SK-N-SH (cell line): ENCODE measurements at regions not wholly inside any gene's neighbourhood (a gene's known extent, or its start where the extent isn't known, plus 50 kb on each side); places are given as distances from the start of the nearest gene placed in this dataset.

Experiments
- CTCF ChIA-PET: fragments of 300-600, 350-600 bp; formaldehyde crosslinking; extraction: SDS; loops from one replicate; lab custom pipeline; 2021; lab: Yijun Ruan, JAX
- POLR2A ChIA-PET: fragments of 350-600 bp; sonication (Branson Sonifier 250); formaldehyde crosslinking; extraction: SDS; loops from one replicate; lab custom pipeline; 2020; ENCODE audit warnings: antibody characterized with exemption, inconsistent platforms; lab: Yijun Ruan, JAX
- DNase-seq: peaks from one replicate; pipeline ENCODE4 v3.0.0; 2012
- H2AFZ ChIP-seq: fragments of 200-600 bp; sonication (generic); 2 replicates; pipeline ENCODE4 v1.8.1; 2016; ENCODE audit warnings: antibody characterized with exemption, mild to moderate bottlenecking, low read depth
- H3F3A ChIP-seq: fragments of 200-600 bp; sonication (generic); replicated peaks from 2 replicates; pipeline ENCODE3; 2016; ENCODE audit warnings: antibody characterized with exemption, mild to moderate bottlenecking; ENCODE audit not compliant: insufficient read depth
- H3K27ac ChIP-seq, 2 experiments: fragments of 200-500 bp in 1 of 2; fragments of 200-600 bp in 1 of 2; sonication (Bioruptor generic) in 1 of 2; sonication (generic), shearing (Covaris generic) in 1 of 2; 2 replicates each; pipeline versions ENCODE4 v1.5.1 to v1.6.1; 2014 to 2016; ENCODE audit warnings: low read depth in 2 of 2, inconsistent platforms in 1 of 2, low read length in 1 of 2, mild to moderate bottlenecking in 1 of 2, mixed read lengths in 1 of 2
- H3K27me3 ChIP-seq: fragments of 200-600 bp; sonication (generic), shearing (Covaris generic); 2 replicates; pipeline ENCODE4 v1.6.1; 2016; ENCODE audit warnings: mixed run types; ENCODE audit not compliant: insufficient read depth
- H3K36me3 ChIP-seq, 2 experiments: fragments of 200-500 bp in 1 of 2; fragments of 200-600 bp in 1 of 2; sonication (Bioruptor generic) in 1 of 2; sonication (generic) in 1 of 2; replicated peaks in 1 of 2; 2 replicates each; pipeline versions ENCODE3 to v1.5.1; 2014 to 2016; ENCODE audit warnings: low read length in 1 of 2, mild to moderate bottlenecking in 1 of 2; ENCODE audit not compliant: insufficient read depth in 2 of 2, control insufficient read depth in 1 of 2
- H3K4me1 ChIP-seq, 2 experiments: fragments of 200-500 bp in 1 of 2; fragments of 200-600 bp in 1 of 2; sonication (Bioruptor generic) in 1 of 2; sonication (generic), shearing (Covaris generic) in 1 of 2; 2 replicates each; pipeline versions ENCODE4 v1.5.1 to v1.6.1; 2014 to 2016; ENCODE audit warnings: low read depth in 1 of 2, low read length in 1 of 2, mixed run types in 1 of 2; ENCODE audit not compliant: insufficient read depth in 2 of 2, control insufficient read depth in 1 of 2
- H3K4me2 ChIP-seq: fragments of 200-600 bp; sonication (generic), shearing (Covaris generic); 2 replicates; pipeline ENCODE4 v1.6.1; 2017; ENCODE audit warnings: mixed run types
- H3K4me3 ChIP-seq, 2 experiments: fragments of 200-500 bp in 1 of 2; fragments of 200-600 bp in 1 of 2; sonication (Bioruptor generic) in 1 of 2; sonication (generic), shearing (Covaris generic) in 1 of 2; 2 replicates each; pipeline versions ENCODE4 v1.5.1 to v1.8.1; 2014 to 2016; ENCODE audit warnings: low read depth in 2 of 2, inconsistent platforms in 1 of 2, low read length in 1 of 2, mild to moderate bottlenecking in 1 of 2, mixed read lengths in 1 of 2, moderate library complexity in 1 of 2
- H3K79me2 ChIP-seq: fragments of 200-600 bp; sonication (generic); 2 replicates; pipeline ENCODE4 v1.8.1; 2017; ENCODE audit warnings: mild to moderate bottlenecking; ENCODE audit not compliant: insufficient read depth
- H3K9ac ChIP-seq: fragments of 200-600 bp; sonication (generic); 2 replicates; pipeline ENCODE4 v1.6.1; 2017; ENCODE audit warnings: mixed run types
- H3K9me2 ChIP-seq: fragments of 200-600 bp; sonication (generic); 2 replicates; pipeline ENCODE4 v1.6.1; 2017; ENCODE audit warnings: mixed run types
- H3K9me3 ChIP-seq: fragments of 200-600 bp; sonication (generic); 2 replicates; pipeline ENCODE4 v1.6.1; 2017; ENCODE audit warnings: mixed run types, mild to moderate bottlenecking, moderate library complexity
- H4K20me1 ChIP-seq: fragments of 200-600 bp; sonication (generic); 2 replicates; pipeline ENCODE4 v1.6.1; 2017; ENCODE audit warnings: mild to moderate bottlenecking, mixed run types; ENCODE audit not compliant: insufficient read depth
- CHD2 ChIP-seq: fragments of 150-350 bp; IDR thresholded peaks from 2 replicates; pipeline ENCODE4 v1.6.1; 2018; ENCODE audit warnings: low read length; ENCODE audit not compliant: partially characterized antibody
- ELF1 ChIP-seq: IDR thresholded peaks from 2 replicates; pipeline ENCODE4 v1.4.0; 2012
- EZH2phosphoT487 ChIP-seq: fragments of 200-600 bp; sonication (generic); IDR thresholded peaks from 2 replicates; pipeline ENCODE4 v1.6.1; 2017; ENCODE audit warnings: low read depth, mixed run types, mild to moderate bottlenecking, antibody characterized with exemption, moderate library complexity, borderline replicate concordance
- FOSL2 ChIP-seq: IDR thresholded peaks from 2 replicates; pipeline ENCODE4 v1.4.0; 2012; ENCODE audit warnings: low read depth, mild to moderate bottlenecking, moderate library complexity, borderline replicate concordance
- FOXM1 ChIP-seq: IDR thresholded peaks from 2 replicates; pipeline ENCODE4 v1.4.0; 2012; ENCODE audit warnings: low read depth, mild to moderate bottlenecking
- GABPA ChIP-seq: IDR thresholded peaks from 2 replicates; pipeline ENCODE4 v1.4.0; 2012; ENCODE audit warnings: low read depth, mild to moderate bottlenecking
- JUND ChIP-seq: IDR thresholded peaks from 2 replicates; pipeline ENCODE4 v1.4.0; 2012
- MXI1 ChIP-seq: IDR thresholded peaks from 2 replicates; pipeline ENCODE4 v1.6.1; 2012; ENCODE audit warnings: mild to moderate bottlenecking, low read depth, low read length, improper control_type of control experiment
- POLR2AphosphoS5 ChIP-seq: IDR thresholded peaks from 2 replicates; pipeline ENCODE4 v1.6.1; 2012; ENCODE audit warnings: low read depth, low read length
- RFX5 ChIP-seq: IDR thresholded peaks from 2 replicates; pipeline ENCODE4 v1.6.1; 2012; ENCODE audit warnings: mild to moderate bottlenecking, improper control_type of control experiment, low read length
- SIN3A ChIP-seq: IDR thresholded peaks from 2 replicates; pipeline ENCODE4 v1.6.1; 2012; ENCODE audit warnings: low read depth, mild to moderate bottlenecking, low read length, moderate library complexity, borderline replicate concordance
- TEAD4 ChIP-seq: IDR thresholded peaks from 2 replicates; pipeline ENCODE4 v1.4.0; 2012; ENCODE audit warnings: mild to moderate bottlenecking, borderline replicate concordance; ENCODE audit not compliant: insufficient read depth
- YY1 ChIP-seq: IDR thresholded peaks from 2 replicates; pipeline ENCODE4 v1.4.0; 2012; ENCODE audit warnings: low read depth, mild to moderate bottlenecking
- WGBS: methylation state at CpG from one replicate; pipeline ENCODE4 v1.1.6; 2017; ENCODE audit warnings: low lambda C conversion rate; 5-methylcytosine and 5-hydroxymethylcytosine counted together
- TF ChIP-seq, protein P1 (sequence below): fragments of 200-600 bp; sonication (generic); IDR thresholded peaks from 2 replicates; pipeline ENCODE4 v1.6.1; 2017; ENCODE audit warnings: antibody characterized with exemption, mild to moderate bottlenecking, moderate library complexity
- TF ChIP-seq, protein P2 (sequence below): IDR thresholded peaks from 2 replicates; pipeline ENCODE4 v1.4.0; 2012; ENCODE audit warnings: low read depth, borderline replicate concordance
- TF ChIP-seq, protein P3 (sequence below): IDR thresholded peaks from 2 replicates; pipeline ENCODE4 v1.4.0; 2012; ENCODE audit warnings: low read depth, borderline replicate concordance
- TF ChIP-seq, protein P4 (sequence below): fragments of 150-350 bp; IDR thresholded peaks from 2 replicates; pipeline ENCODE4 v1.6.1; 2016; ENCODE audit warnings: mild to moderate bottlenecking, low read depth, low read length
- TF ChIP-seq, protein P5 (sequence below): IDR thresholded peaks from 2 replicates; pipeline ENCODE4; 2012
- TF ChIP-seq, protein P6 (sequence below): IDR thresholded peaks from 2 replicates; pipeline ENCODE4 v1.6.1; 2012; ENCODE audit warnings: mild to moderate bottlenecking, low read depth, low read length, moderate library complexity
- TF ChIP-seq, protein P7 (sequence below): fragments of 150-350 bp; IDR thresholded peaks from 2 replicates; pipeline ENCODE4 v1.6.1; 2017; ENCODE audit warnings: antibody characterized with exemption, low read length, low read depth, borderline replicate concordance

DNA sequence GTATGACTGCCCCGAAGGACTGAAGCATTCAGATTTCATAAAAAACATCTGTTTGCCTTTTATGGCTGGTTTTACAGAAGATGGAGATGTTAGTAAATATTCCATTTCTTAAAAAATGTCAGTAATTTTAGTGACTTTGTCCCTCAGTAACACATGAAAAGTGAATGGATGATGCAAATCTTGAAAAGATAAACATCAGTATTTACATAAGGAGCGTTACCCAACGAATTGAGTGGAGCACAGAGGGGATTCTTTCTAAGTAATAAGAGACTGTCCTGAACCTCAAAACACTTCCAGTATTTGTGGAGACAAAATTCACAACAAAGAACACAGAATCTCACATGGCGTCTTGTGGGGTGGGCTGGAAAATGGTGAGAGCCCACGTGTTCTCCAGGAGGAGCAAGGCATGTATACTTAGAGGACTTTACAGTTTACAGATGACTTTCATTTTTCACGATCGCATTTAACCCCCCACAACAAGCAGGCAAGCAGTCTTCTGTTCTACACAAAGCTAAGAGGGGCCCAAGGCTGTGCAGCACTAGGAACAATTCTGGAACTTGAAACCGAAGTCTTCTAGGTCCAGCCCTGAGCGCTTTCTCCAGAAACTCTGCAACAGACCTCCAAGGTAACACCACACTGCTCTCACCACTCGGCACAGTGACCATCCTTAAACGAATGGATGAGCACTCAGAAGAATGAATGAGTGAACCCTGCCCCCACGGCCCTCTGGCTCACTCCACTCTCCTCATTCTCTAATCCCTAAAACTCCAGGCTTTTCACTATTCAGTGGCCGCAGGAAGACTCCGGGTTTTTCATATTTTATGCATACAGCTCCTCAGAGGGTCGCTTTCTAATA lies 709.8 kb downstream of the UQCRFS1 start:
- no peak for DNase-seq
- WGBS, result 3% methylated on average over 15 of the region's 15 CpGs
- CTCF ChIA-PET, result interaction anchor here (1.1 kb wide), 1 partner anchor 37 kb away, joined by 3 read pairs; no protein-coding TSS in a partner anchor

More for the DNA sequence above, 709.8 kb downstream of the UQCRFS1 start:
- no peaks in the 10 kb centered on the region for H3F3A ChIP-seq
- H4K20me1 ChIP-seq, result no peaks in the 10 kb centered on the region
- no peak overlapping the region for H3K4me3 ChIP-seq
- no peaks in the 10 kb centered on the region for H3K79me2 ChIP-seq
- H2AFZ ChIP-seq, result no peak overlapping the region
- H3K9me2 ChIP-seq, result no peaks in the 10 kb centered on the region
- no peak overlapping the region for H3K9ac ChIP-seq
- no peak overlapping the region for H3K4me2 ChIP-seq
- no peaks in the 10 kb centered on the region for H3K4me1 ChIP-seq
- no peak overlapping the region for H3K27ac ChIP-seq
- peaks cover 11% of the 10 kb centered on the region; the same call in 1 of the 2 replicates for H3K27me3 ChIP-seq
- no peaks in the 10 kb centered on the region for H3K9me3 ChIP-seq
- TF ChIP-seq GABPA (no peak), CHD2 (no peak), EZH2phosphoT487 (no peak), ELF1 (no peak), RFX5 (no peak), TEAD4 (no peak), FOXM1 (no peak), JUND (no peak), SIN3A (no peak), MXI1 (no peak), YY1 (no peak), POLR2AphosphoS5 (no peak), FOSL2 (no peak)
- TF ChIP-seq, protein P1, sequence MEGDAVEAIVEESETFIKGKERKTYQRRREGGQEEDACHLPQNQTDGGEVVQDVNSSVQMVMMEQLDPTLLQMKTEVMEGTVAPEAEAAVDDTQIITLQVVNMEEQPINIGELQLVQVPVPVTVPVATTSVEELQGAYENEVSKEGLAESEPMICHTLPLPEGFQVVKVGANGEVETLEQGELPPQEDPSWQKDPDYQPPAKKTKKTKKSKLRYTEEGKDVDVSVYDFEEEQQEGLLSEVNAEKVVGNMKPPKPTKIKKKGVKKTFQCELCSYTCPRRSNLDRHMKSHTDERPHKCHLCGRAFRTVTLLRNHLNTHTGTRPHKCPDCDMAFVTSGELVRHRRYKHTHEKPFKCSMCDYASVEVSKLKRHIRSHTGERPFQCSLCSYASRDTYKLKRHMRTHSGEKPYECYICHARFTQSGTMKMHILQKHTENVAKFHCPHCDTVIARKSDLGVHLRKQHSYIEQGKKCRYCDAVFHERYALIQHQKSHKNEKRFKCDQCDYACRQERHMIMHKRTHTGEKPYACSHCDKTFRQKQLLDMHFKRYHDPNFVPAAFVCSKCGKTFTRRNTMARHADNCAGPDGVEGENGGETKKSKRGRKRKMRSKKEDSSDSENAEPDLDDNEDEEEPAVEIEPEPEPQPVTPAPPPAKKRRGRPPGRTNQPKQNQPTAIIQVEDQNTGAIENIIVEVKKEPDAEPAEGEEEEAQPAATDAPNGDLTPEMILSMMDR, result no peak
- TF ChIP-seq, protein P2, sequence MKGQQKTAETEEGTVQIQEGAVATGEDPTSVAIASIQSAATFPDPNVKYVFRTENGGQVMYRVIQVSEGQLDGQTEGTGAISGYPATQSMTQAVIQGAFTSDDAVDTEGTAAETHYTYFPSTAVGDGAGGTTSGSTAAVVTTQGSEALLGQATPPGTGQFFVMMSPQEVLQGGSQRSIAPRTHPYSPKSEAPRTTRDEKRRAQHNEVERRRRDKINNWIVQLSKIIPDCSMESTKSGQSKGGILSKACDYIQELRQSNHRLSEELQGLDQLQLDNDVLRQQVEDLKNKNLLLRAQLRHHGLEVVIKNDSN, result no peak
- TF ChIP-seq, protein P3, sequence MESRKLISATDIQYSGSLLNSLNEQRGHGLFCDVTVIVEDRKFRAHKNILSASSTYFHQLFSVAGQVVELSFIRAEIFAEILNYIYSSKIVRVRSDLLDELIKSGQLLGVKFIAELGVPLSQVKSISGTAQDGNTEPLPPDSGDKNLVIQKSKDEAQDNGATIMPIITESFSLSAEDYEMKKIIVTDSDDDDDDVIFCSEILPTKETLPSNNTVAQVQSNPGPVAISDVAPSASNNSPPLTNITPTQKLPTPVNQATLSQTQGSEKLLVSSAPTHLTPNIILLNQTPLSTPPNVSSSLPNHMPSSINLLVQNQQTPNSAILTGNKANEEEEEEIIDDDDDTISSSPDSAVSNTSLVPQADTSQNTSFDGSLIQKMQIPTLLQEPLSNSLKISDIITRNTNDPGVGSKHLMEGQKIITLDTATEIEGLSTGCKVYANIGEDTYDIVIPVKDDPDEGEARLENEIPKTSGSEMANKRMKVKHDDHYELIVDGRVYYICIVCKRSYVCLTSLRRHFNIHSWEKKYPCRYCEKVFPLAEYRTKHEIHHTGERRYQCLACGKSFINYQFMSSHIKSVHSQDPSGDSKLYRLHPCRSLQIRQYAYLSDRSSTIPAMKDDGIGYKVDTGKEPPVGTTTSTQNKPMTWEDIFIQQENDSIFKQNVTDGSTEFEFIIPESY, result no peak
- TF ChIP-seq, protein P4, sequence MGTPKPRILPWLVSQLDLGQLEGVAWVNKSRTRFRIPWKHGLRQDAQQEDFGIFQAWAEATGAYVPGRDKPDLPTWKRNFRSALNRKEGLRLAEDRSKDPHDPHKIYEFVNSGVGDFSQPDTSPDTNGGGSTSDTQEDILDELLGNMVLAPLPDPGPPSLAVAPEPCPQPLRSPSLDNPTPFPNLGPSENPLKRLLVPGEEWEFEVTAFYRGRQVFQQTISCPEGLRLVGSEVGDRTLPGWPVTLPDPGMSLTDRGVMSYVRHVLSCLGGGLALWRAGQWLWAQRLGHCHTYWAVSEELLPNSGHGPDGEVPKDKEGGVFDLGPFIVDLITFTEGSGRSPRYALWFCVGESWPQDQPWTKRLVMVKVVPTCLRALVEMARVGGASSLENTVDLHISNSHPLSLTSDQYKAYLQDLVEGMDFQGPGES, result no peak
- TF ChIP-seq, protein P5, sequence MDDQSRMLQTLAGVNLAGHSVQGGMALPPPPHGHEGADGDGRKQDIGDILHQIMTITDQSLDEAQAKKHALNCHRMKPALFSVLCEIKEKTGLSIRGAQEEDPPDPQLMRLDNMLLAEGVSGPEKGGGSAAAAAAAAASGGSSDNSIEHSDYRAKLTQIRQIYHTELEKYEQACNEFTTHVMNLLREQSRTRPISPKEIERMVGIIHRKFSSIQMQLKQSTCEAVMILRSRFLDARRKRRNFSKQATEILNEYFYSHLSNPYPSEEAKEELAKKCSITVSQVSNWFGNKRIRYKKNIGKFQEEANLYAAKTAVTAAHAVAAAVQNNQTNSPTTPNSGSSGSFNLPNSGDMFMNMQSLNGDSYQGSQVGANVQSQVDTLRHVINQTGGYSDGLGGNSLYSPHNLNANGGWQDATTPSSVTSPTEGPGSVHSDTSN, result no peak
- TF ChIP-seq, protein P6, sequence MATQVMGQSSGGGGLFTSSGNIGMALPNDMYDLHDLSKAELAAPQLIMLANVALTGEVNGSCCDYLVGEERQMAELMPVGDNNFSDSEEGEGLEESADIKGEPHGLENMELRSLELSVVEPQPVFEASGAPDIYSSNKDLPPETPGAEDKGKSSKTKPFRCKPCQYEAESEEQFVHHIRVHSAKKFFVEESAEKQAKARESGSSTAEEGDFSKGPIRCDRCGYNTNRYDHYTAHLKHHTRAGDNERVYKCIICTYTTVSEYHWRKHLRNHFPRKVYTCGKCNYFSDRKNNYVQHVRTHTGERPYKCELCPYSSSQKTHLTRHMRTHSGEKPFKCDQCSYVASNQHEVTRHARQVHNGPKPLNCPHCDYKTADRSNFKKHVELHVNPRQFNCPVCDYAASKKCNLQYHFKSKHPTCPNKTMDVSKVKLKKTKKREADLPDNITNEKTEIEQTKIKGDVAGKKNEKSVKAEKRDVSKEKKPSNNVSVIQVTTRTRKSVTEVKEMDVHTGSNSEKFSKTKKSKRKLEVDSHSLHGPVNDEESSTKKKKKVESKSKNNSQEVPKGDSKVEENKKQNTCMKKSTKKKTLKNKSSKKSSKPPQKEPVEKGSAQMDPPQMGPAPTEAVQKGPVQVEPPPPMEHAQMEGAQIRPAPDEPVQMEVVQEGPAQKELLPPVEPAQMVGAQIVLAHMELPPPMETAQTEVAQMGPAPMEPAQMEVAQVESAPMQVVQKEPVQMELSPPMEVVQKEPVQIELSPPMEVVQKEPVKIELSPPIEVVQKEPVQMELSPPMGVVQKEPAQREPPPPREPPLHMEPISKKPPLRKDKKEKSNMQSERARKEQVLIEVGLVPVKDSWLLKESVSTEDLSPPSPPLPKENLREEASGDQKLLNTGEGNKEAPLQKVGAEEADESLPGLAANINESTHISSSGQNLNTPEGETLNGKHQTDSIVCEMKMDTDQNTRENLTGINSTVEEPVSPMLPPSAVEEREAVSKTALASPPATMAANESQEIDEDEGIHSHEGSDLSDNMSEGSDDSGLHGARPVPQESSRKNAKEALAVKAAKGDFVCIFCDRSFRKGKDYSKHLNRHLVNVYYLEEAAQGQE, result no peak
- TF ChIP-seq, protein P7, sequence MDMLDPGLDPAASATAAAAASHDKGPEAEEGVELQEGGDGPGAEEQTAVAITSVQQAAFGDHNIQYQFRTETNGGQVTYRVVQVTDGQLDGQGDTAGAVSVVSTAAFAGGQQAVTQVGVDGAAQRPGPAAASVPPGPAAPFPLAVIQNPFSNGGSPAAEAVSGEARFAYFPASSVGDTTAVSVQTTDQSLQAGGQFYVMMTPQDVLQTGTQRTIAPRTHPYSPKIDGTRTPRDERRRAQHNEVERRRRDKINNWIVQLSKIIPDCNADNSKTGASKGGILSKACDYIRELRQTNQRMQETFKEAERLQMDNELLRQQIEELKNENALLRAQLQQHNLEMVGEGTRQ, result no peak
- POLR2A ChIA-PET, result no interaction called here
- H3K36me3 ChIP-seq, result no peaks in the 10 kb centered on the region
